NB4 (cell line): ENCODE measurements at regions not wholly inside any gene's neighbourhood (a gene's known extent, or its start where the extent isn't known, plus 50 kb on each side); places are given as distances from the start of the nearest gene placed in this dataset.

Experiments used
- CTCF ChIP-seq: IDR thresholded peaks from one replicate; pipeline ENCODE4 v1.5.1; 2012; ENCODE audit warnings: low read depth, low read length
- MYC ChIP-seq: IDR thresholded peaks from 2 replicates; pipeline ENCODE4 v1.6.1; 2011; ENCODE audit warnings: low read depth, low read length
- POLR2A ChIP-seq: IDR thresholded peaks from 2 replicates; pipeline ENCODE4 v1.6.1; 2011; ENCODE audit warnings: mild to moderate bottlenecking; ENCODE audit not compliant: insufficient read length; ENCODE audit errors: extremely low read depth

GRCh38 chr18:55819448-55819847 is 231.5 kb upstream of the TCF4 start:
- TF ChIP-seq CTCF (no peak), MYC (no peak), POLR2A (no peak)
